ENCODE measurements at regions not wholly inside any gene's neighbourhood (a gene's known extent, or its start where the extent isn't known, plus 50 kb on each side); places are given as distances from the start of the nearest gene placed in this dataset.

GRCh38 chr11:39432929-39433328 lies 2026.5 kb downstream of the LRRC4C start:
- DNase-seq (no peak), ATAC-seq (no peak)
- WGBS, 2 donors = 0 to 24% methylated on average over 1 of the region's 1 CpG
- no peak overlapping the region for H3K27ac ChIP-seq
- H3K36me3 ChIP-seq = no peaks in the 10 kb centered on the region
- H3K9me3 ChIP-seq = peaks cover 0 to 6% (median 0%) of the 10 kb centered on the region in 11 donors
- H3K27me3 ChIP-seq = no peaks in the 10 kb centered on the region
- TF ChIP-seq CTCF (IDR thresholded peaks at IDR 0.05) = no peak
- intact Hi-C loops (cut with DNase I) = no loop called here
- H3K4me1 ChIP-seq = no peaks in the 10 kb centered on the region
- no peak overlapping the region for H3K4me3 ChIP-seq

GRCh38 chr11:39425226-39425625 lies 2034.2 kb downstream of the LRRC4C start:
- Histone ChIP-seq H3K4me3 (no peak overlapping the region), H3K4me1 (no peaks in the 10 kb centered on the region), H3K27ac (no peak overlapping the region), H3K9me3 (no peaks in the 10 kb centered on the region), H3K36me3 (no peaks in the 10 kb centered on the region), H3K27me3 (no peaks in the 10 kb centered on the region)
- 88 to 94% methylated on average over 2 of the region's 2 CpGs for WGBS, 2 donors
- no peak for DNase-seq
- intact Hi-C loops (cut with DNase I) = no loop called here
- TF ChIP-seq CTCF (IDR thresholded peaks at IDR 0.05) = no peak
- no peak for ATAC-seq

GRCh38 chr11:39412117-39412516 lies 2047.3 kb downstream of the LRRC4C start:
- Histone ChIP-seq H3K27ac (no peak overlapping the region), H3K36me3 (no peaks in the 10 kb centered on the region), H3K9me3 (peaks cover 0 to 34% (median 14%) of the 10 kb centered on the region in 11 donors), H3K4me3 (no peak overlapping the region), H3K4me1 (no peaks in the 10 kb centered on the region), H3K27me3 (no peaks in the 10 kb centered on the region)
- intact Hi-C loops (cut with DNase I) = no loop called here
- WGBS, 2 donors = 61 to 70% methylated on average over 1 of the region's 1 CpG
- DNase-seq = no peak
- TF ChIP-seq CTCF (IDR thresholded peaks at IDR 0.05) = no peak
- no peak for ATAC-seq

GRCh38 chr11:39385911-39386310 lies 2073.5 kb downstream of the LRRC4C start:
- no peaks in the 10 kb centered on the region for H3K4me1 ChIP-seq
- H3K4me3 ChIP-seq = no peak overlapping the region
- DNase-seq (no peak), ATAC-seq (no peak)
- H3K9me3 ChIP-seq = peaks cover 0 to 16% (median 0%) of the 10 kb centered on the region in 11 donors
- H3K27ac ChIP-seq = no peak overlapping the region
- intact Hi-C loops (cut with DNase I) = no loop called here
- TF ChIP-seq CTCF (IDR thresholded peaks at IDR 0.05) = no peak
- peaks cover 0 to 5% (median 0%) of the 10 kb centered on the region in 7 donors for H3K27me3 ChIP-seq
- H3K36me3 ChIP-seq = no peaks in the 10 kb centered on the region

Data from heart right ventricle (tissue), 16 donors.